Bronchial epithelial cell (primary cell): ENCODE measurements at regions not wholly inside any gene's neighbourhood (a gene's known extent, or its start where the extent isn't known, plus 50 kb on each side); places are given as distances from the start of the nearest gene placed in this dataset.
A peak's percentile ranks its signal among the peaks of the same experiment; 100 is the strongest.

Experiments used
- DNase-seq: peaks from one replicate; pipeline ENCODE4 v3.0.0-alpha.2; 2010; ENCODE audit warnings: low read depth
- FAIRE-seq: peaks from 2 replicates; lab custom pipeline; 2011; peaks lifted over from hg19 to GRCh38; lab: Jason Lieb, UNC
- H3K27me3 ChIP-seq: 2 replicates; pipeline ENCODE4 v1.5.1; 2011; ENCODE audit warnings: low read length; ENCODE audit not compliant: control insufficient read depth, insufficient read depth
- H3K36me3 ChIP-seq: 2 replicates; pipeline ENCODE4 v1.5.1; 2011; ENCODE audit warnings: low read length; ENCODE audit not compliant: control insufficient read depth, insufficient read depth
- H3K4me3 ChIP-seq: 2 replicates; pipeline ENCODE4 v1.5.1; 2011; ENCODE audit warnings: mild to moderate bottlenecking, low read depth, low read length, control low read depth
- TF ChIP-seq, protein P1 (sequence below): IDR thresholded peaks from 2 replicates; pipeline ENCODE4 v1.5.1; 2011; ENCODE audit warnings: mild to moderate bottlenecking, moderate library complexity, low read length, control low read depth, inconsistent platforms; ENCODE audit not compliant: insufficient read depth, severe bottlenecking

DNA sequence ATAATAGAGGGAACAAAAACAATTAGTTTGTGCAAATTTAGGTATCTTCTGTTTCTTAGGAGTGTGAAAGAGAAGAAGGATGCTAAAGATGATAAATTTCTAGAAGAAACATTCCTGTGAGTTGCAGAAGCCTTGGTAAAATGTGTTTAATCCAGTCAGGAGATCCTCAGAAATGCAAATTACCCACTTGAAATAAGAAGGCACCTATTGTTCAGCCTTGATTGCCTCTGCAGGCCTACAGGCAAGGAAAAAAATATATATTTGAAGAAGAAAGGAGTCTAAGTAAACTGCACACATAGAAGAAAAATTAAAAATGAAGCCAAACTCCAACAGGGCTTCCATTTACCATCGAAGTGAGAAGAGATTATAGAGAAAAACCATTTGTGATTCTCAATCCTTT, 51.0 kb upstream of the LHX8 start:
- DNase-seq (no peak), FAIRE-seq (no peak)
- Histone ChIP-seq H3K4me3 (no peak overlapping the region), H3K27me3 (no peaks in the 10 kb centered on the region), H3K36me3 (no peaks in the 10 kb centered on the region)
- TF ChIP-seq, protein P1, sequence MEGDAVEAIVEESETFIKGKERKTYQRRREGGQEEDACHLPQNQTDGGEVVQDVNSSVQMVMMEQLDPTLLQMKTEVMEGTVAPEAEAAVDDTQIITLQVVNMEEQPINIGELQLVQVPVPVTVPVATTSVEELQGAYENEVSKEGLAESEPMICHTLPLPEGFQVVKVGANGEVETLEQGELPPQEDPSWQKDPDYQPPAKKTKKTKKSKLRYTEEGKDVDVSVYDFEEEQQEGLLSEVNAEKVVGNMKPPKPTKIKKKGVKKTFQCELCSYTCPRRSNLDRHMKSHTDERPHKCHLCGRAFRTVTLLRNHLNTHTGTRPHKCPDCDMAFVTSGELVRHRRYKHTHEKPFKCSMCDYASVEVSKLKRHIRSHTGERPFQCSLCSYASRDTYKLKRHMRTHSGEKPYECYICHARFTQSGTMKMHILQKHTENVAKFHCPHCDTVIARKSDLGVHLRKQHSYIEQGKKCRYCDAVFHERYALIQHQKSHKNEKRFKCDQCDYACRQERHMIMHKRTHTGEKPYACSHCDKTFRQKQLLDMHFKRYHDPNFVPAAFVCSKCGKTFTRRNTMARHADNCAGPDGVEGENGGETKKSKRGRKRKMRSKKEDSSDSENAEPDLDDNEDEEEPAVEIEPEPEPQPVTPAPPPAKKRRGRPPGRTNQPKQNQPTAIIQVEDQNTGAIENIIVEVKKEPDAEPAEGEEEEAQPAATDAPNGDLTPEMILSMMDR, result no peak

DNA sequence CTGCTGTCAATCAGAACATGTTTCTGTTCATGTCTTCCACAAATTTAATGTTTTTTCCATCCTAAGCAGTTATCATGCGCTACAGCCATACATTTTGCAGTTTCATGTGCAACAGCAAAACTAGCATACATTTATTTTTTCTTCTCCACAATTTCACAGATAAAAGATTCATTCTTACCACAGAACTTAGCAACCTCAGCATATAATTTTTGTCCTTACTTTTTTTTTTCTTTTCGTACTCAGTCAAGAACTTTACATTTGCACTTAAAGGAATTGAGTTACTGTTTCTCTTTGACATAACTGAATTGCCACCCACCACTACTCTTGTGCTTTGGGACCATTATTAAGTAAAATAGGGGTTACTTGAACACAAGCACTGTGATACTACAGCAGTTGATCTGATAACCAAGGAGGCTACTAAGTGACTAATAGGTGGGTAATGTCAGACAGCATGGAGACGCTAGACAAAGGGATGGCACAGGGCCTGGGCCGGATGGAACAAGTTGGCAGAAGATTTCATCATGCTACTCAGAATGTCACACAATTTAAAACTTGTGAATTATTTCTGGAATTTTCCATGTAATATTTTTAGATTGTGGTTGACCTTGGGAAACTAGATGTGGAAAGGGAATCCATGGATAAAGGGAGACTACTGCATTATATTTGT, 50.2 kb upstream of the LHX8 start:
- Histone ChIP-seq H3K36me3 (no peaks in the 10 kb centered on the region), H3K27me3 (no peaks in the 10 kb centered on the region), H3K4me3 (no peak overlapping the region)
- DNase-seq (peak; percentile 28), FAIRE-seq (no peak)
- TF ChIP-seq, protein P1, result no peak
